Activated CD4-positive, CD25-positive, alpha-beta regulatory T cell treated with anti-CD3 and anti-CD28 coated beads, Interleukin-2, amount 50 U/mL, for 24 hours (primary cell): ENCODE measurements at regions not wholly inside any gene's neighbourhood (a gene's known extent, or its start where the extent isn't known, plus 50 kb on each side); places are given as distances from the start of the nearest gene placed in this dataset.

Experiments
- ATAC-seq, 2 donors: fragments of 150-1000 bp; cut with Tn5 transposase; one replicate each; pipeline ENCODE4 v1.10.0; 2021; ENCODE audit warnings: mild to moderate bottlenecking in 1 of 2, moderate library complexity in 1 of 2

DNA sequence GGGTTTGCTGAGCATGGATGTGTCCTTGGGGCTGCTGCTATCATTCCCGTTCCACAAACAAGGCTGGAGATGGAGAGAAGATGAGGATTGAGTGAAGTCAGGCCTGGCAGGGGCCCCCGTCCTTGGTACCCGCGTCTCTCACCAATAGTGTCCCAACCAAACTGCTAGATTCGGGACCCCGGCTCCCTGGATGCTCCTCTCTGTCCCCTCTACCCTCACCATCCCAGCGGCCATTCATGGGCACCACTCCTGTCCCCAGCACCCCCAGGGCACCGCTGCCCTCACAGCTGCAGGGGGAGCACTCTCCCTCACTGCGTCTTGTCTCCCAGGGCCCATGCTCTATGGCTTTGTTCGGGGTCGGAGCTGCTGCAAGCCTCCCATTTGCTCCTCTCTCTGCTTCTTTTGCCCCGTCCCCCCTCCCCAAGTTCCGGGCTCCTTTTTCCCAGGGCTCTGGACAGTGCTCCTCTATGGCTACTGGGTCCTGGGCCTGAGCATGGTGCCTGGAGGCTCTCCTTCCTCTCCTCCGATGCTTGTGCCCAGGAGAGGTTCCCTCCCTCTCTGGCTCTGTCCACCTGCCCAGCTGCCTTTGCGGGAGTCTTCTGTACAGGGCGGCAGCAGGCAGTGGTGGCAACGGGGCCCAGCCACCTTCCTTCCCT is 219.5 kb downstream of the TEX29 start:
- no peak for ATAC-seq

DNA sequence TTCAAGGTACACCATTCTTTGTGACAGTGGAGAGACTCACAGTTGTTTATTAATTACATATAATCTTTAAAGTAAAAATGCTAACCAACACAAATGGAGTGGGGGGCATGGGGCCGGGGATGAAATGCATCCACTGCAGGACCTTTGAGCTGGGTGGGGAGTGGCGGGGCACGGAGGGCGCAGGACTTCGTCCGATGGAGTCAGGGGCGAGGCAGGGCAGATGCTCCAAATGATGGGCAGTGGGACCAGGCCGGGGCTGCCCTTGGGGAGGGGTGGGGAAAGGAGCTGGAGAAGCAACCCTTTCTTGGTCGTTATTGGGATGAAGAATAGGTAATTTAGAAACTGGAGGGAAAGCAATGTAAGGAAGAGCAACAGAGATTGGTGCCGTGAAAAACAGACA is 220.0 kb downstream of the TEX29 start:
- ATAC-seq, result no peak

DNA sequence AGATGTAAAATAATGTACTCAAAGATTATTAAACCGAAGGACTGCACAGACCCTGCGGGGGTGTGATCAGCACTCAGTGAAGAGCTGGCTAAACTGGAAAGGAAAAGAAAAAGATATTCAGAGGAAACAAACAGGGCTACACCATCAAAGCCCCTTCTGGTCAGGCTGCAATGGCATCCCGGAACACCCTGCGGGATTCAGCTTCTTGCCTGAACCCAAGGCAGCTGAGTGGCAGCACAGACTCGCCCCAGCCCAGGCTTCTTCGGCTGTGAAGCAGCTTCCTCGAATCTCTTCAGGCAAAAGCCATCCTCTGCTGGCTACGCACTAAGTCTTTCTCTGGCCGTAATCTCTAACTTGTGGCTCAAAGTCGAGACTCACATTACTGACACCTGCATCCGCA is 220.9 kb downstream of the TEX29 start:
- no peak for ATAC-seq

DNA sequence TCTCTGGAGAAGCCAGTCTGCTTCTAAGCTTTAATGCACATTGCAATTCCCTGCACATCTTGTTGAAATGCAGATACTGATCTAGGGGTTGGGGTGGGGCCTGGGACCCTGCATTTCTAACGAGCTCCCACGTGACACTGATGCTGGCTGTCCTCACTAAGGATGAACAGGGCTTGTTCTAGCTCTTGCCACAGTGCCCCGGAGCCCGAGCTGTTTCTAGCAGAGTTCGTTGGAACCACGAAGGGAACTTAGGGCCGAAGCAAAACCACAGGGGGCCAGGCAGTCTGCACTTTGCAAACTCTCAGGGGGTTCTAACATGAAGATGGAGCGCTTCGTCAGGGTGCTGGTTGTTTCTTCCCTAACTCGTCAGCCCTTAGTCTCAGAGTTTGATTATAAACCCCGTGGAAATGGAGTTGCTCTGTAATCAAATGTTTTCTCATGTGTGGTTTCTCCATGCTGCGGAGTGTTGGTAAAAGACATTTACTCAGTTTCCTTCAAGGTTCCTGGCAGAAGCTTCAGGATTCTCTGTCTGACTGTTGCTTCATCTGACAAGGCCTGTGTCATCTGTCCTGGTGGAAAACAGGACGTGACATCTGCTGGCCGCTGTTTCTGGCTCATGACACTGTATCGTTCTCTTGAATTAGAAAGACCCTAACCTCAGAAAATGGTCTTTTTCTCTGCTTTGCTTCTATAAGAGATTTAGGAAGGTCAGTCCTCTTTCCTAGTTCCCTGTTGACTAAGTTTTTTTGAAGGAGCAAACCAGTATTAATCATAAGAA is 221.5 kb downstream of the TEX29 start:
- ATAC-seq, result no peak

DNA sequence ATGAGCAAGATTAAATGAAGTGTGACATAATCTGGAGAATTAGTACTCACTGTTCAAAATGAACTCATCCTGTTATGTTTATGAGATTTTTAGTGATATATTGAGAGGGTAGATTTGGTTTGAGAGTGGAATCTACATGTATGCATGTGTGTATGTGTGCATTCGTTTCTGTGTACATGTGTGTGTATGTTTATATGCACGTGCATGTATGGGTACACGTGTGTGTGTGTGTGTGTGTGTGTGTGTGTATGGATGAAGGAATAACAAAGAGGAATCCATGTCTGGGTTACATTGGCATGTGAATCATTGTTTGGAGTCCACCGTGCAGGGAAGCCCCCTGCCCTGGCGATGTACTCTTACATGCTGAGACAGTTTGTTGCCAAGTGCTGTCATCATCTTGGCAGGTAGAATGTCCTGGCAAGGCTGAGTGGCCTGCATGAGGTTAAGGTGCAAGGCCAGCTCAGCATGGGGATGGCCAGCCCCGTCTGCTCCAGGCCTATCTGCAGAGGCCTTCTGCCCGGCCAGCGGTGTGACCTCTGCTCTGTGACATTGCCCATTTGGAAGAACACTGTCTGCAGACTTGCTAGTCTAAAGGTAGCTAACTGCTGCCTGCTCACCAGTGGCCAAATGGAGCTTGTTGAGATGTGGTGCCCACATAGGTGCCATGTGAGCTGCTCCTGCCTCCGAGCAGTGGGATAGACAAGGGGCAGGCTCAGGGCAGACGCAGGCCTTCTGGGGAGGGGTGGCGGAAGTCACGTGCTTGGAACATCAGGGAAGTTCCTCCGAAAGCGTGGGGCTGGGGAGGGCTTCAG is 222.3 kb downstream of the TEX29 start:
- no peak for ATAC-seq

DNA sequence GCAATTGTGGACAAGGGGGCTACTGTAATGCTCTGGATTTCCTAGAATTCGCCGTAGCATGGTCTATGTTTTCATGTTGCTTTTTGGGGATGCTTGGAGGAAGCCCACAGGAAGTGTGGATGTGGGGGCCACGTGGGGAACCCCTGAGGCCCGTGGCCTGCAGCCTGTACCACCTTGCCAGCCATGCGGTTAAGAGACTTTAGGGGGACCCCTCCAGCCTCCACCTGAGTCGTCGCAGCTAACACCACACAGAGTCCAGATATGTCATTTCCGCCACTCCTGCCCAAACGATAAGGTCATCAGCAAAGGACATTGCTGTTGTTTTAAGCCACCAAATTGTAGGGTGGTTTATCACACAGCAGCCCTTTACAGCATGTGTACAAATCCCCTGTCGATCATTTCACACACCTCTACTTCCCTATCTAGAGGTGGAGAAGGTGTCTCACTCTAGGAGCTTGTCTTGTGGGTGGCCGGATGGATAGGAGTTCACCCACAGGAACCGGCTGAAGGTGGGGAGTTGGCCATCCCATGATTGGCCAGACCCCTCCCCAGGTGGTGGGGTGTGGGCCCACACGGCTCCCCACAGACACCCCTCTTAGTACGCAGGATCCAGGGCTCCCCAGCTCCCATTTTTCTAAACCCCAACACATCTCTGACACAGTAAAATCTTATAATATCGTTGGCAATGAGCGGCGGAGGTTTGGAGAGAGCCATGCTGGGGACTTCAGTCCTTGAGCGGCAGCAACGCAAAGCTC is 226.7 kb downstream of the TEX29 start:
- no peak for ATAC-seq

DNA sequence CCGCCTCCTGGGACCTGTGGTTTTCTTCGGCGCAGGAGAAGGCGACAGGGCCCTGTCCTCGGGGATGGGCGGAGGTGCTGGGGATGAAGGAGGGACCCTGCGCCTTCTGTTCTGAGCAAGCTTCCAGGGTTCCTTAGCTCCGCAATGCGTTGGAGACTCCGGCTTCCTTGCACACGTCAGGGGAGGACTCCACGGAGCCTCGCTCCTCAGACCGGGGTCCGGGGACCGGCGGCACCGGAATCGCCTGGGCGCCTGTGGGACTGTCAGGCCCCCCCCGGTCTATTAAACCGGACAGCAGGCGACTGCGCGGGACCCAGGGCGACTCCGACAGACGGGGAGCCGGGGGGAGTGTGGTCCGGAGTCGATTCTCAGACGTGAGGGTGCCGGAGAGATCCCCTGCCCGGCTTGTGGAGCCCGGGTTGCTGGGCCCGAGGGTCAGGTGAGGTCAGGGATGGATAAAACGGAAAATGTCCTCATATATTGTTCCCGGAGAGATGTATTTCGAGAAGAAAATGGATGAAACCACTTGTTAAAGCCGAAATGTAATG is 227.4 kb downstream of the TEX29 start:
- no peak for ATAC-seq

DNA sequence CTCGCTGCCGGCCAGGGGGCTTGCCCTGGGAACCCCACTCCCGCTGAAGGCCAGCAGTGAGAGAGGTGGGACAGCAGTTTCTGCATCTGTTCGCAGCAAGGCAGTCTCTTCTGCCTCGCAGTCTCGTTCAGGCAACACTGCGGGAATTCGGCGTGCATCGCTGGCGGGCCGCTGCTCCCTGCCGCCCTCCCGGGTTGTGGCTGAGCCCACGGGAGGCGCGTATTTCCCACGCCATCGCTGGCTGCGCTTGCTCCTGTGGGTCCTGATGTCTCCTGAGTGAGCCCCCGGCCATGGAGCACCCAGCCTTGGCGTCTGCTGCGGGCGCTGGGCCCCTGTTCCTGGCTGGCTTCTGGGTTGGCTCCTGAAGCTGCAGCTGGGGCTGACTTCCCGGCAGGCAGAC is 227.9 kb downstream of the TEX29 start:
- no peak for ATAC-seq

DNA sequence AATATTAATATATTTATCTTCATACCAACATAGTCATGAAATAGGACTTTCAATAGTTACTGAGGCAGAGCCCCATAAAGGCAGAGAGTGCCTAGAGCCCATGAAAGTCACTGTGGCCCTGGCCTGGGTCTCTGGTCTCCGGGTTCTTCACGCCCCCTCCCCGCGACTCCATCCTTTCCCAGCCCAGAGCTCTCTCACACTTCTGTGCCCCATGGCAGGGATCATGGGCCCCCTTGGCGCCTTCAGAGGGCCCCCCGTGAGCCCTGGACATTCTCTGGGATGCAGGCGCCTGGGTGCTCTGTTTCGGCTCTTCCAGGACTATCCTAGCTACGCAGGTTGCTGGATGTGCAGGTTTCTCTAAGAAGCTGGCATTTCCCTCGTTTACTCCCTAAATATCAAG is 228.4 kb downstream of the TEX29 start:
- ATAC-seq, result no peak

DNA sequence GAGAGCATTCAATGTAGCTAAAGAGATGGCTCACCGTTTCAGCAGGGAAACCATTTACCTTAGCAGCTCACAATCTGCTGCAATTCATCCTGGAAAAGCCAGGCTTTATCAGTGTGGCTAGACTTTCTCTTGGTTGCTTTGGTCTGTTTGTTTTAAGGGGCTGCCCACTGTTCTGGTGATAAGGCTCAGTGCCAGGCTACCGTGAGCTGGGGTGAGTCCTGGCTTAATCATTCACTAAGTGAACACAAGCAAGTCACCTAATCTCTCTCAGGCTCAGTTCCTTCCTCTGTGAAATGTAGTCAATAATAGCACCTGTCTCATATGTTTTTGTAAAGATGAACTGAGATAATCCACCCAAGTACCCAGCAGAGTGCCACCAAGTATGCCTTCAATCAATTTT is 229.0 kb downstream of the TEX29 start:
- ATAC-seq, result no peak

DNA sequence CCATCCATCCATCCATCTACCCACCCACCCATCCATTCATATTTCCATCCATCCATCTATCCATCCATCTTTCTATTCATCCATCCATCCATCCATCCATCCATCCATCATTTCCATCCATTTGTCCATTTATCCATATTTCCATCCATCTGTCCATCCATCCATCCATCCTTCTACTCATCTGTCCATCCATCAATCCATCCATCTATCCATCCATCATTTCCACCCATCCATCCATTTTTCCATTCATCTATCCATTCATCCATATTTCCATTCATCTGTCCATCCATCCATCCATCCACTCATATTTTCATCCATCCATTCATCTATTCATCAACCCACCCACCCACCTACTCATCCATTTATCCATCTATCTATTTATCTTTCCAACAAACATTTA is 229.6 kb downstream of the TEX29 start:
- ATAC-seq, result no peak

DNA sequence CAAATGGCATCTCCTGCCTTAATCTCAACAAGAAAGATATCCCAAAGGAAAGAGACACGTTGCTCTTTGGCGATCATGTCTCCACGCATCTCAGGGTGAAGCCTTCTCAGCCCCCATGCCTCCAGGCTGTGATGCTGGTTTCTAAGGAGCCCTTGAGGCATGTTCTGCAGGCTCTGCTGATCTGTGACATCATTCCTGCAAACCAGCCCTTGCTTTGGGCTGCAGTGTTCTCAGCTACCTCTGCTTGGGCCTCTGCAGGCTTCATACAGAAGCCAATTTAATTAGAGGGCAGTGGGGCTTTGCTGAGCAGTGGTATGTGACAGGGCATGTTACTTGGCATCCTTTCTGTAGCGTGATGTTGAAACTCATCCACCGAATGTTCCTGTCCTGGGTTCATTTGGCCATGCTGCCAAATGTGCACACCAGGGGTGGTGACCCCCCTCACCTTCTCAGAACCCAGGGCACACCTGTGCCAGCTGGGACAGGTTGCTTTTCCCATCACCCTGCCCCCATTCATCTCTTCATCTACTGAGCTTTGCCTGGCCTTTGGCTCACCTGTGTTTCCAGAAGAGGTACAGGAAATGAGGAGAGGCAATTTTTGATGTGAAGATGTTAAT is 230.9 kb downstream of the TEX29 start:
- no peak for ATAC-seq

DNA sequence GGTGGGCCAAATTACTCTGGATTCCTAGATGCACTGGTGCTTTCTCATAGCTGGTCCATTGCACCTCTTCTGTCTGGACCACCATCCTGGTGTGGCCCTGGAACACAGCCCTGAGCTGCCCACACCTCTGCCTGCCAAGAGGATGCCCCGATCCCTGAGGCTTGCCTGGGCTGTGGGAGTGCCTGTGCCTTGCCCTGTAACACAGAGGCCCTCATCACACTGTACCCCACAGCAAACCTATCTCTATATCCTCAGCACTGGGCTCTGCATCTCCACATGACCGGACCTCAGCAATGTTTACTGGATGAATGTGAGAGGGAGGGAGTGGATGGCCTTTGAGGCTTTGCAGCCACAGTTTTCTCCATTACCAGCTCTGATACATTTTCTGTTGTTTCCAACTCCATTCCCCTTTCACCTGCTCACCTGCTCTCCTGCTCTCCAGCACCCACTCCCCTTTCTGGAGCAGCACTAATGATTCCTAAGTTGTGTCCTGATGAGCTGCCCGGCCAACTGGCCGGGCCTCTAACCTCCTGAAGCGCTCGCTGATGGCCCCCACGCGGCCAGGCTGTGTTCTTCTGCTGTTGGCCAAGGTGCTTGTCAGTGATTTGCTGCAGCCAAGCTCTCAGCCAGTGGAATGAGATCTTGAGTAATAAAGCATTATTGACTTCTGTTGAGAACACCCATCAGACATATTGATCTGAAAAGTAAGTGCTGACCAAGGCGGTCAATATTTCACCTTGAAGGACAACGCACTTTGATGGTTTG is 232.6 kb downstream of the TEX29 start:
- ATAC-seq, result no peak

DNA sequence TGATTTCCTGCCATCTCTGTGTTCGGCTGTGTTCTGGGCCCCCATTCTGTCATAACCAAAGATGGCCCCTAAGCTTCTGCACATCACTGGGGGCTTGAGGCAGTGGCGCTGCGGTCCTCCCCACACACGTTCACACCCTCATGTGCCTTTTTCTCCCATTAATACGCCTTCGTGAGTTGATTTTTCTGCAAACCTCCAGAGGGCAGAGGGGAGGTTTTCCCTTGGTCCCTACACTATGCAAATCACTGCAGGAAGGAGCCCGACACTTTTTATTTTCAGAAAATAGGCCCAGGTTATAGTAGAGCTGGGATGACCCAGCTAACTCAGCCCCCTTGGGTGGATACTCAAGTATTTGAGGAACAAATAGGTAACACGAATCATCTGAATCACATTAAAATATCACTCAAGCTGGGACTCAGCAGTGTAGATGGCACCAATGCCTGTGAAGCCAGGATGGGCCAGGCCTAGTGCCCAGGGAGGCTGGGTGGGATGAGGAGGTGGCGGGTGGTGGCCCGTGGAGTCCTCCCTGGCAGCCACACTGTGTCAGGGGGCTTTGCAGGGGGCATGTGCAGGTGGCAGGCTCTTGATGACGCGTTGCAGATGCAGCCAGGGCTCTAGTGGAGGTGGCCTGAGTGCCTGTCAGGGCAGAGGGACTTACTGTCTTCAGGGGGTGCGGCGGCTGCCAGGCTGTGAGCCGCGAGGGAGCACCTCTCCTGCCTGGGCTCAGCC is 234.3 kb downstream of the TEX29 start:
- no peak for ATAC-seq

DNA sequence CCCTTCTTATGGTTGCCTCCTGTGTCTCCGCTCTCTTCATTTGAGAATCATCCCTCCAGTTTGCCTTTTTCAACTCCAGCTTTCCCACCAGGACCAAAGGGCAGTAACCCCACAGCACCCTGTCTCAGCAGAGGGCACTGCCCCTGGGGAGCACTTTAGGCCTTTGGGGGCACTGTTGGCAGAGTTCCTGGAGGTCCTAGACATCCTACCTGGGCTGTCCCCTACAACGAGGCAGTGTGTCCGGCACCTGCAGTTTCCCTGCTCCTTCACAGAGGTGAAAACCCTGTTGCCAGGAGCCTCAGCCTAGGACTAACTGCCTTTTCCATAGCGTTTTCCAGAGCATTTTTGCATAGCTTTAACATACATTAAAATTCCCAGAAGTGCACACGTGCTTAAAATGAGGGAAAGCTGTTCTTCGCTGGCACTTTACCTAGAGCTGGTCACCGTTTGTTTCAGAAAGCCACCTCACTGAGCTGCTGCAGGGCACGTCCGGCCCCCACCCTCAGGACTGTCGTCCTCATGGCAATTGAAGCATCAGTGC is 234.9 kb downstream of the TEX29 start:
- no peak for ATAC-seq

DNA sequence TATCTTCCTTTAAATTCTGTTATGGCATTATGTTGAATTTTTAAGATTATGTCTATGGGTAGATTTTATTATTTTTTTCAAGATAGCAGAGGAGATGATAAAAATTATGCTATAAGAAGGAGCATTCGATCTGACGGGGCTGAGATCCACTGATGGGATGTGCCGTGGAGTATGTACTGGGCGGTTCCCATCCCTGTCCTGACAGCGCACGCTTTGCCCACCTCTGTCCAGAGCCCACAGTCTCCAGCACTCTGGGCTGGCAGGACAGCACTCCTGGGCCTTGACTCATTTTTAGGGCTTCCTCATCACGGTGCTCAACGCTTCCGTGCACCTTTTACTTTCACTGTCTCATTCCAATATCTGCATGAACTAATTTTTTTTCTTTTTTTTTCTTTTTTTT is 235.5 kb downstream of the TEX29 start:
- ATAC-seq, result no peak

DNA sequence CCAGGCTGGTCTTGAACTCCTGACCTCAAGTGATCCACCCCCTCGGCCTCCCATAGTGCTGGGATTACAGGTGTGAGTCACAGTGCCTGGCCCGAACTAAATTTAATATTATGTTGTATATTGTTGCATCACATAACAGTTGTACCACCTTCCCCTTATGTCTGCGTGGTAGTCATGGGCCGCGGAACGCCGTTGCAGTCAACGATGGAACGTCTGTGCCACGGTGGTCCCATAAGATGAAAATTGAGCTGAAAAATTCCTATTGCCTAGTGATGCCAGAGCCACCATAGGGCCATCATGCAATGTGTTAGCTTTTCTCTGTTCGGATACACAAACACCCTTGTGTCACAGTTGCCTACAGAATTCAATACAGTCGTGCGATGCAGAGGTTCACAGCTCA is 236.1 kb downstream of the TEX29 start:
- ATAC-seq, result no peak

DNA sequence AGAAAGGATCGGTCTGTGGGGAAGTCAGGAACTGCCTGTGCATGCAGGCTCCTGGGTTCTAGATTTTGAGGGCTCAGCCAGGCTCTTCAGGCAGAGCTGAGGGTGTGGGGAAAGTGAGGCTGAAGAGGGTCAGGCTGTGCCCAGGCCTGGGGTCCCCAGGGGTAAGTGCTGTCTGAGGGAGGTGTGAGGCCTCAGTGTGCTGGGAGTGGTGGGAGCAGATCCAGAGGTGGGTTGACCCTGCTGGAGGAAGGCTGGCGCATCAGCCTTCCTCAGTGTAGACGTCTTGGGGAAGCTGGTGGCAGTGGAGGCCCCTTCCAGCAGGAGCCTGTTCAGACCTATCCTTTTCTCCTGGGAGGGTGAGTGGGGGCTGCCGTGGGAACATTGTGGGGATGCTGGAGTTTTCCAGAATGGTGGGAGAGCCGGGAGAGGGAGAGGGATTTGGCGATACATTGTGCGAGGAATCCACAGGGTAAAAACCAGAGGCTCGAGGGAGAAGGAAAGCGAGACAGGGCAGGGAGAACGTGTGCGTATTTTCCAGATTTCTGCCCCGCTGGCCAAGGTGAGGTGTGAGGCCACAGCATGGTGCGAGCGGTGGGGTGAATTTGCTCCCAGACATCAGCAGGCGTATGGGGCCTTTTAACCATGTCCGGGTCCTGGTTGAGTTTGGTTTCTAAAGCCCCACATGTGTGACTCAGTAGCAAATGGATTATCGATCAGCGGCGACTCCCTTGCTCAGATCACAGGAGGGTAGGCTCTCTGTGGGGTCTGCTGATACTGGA is 237.7 kb downstream of the TEX29 start:
- no peak for ATAC-seq

DNA sequence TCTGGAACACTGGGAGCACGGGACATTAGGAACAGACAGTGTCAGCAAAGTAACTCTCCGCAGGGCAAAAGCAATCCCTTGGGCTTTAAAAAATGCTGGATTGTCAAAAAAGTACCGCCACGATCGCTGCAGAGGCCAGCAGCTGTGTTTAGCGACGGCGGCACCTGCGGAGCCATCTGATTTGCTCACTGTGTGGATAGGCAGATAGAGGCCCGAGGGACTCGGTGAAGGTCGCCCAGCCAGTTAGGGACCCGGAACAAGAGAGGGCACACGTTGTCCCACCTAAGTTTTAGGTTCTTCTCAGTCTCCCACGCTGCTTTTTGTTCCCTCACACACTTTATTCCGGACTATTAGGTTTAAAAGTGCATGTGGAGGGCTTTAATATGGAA is 238.3 kb downstream of the TEX29 start:
- no peak for ATAC-seq
